HCT116 (cell line): ENCODE measurements at regions not wholly inside any gene's neighbourhood (a gene's known extent, or its start where the extent isn't known, plus 50 kb on each side); places are given as distances from the start of the nearest gene placed in this dataset.

Source experiments
- ATAC-seq: fragments of 200-7000 bp; cut with Tn5 transposase; 2 replicates; pipeline ENCODE4 v1.9.1; 2020; ENCODE audit warnings: mild to moderate bottlenecking, moderate library complexity
- BruUV-seq: library from RNA; stranded (reverse); fragments of 400-500 nt; replicated peaks from 2 replicates; lab custom pipeline; 2021; lab: Mats Ljungman, UMichigan
- CTCF ChIA-PET: fragments of 300-600 bp; sonication (Branson Sonifier 250); formaldehyde crosslinking; loops from one replicate; lab custom pipeline; 2021; ENCODE audit warnings: antibody characterized with exemption; lab: Charles Lee
- POLR2A ChIA-PET: fragments of 300-600, 350-600 bp; sonication (Branson Sonifier 250); formaldehyde crosslinking; loops from one replicate; lab custom pipeline; 2021; ENCODE audit warnings: antibody characterized with exemption; lab: Charles Lee
- RAD21 ChIA-PET, 2 experiments: fragments of 300-600 bp; sonication (Branson Sonifier 250); formaldehyde crosslinking; loops; one replicate each; lab custom pipeline; 2023; ENCODE audit warnings: low total read pairs in 2 of 2; ENCODE audit not compliant: uncharacterized antibody in 2 of 2, unreplicated experiment in 2 of 2, low non-redundant PET in 1 of 2; lab: Charles Lee
- DNase-seq: peaks from one replicate; pipeline ENCODE4 v3.0.0-alpha.2; 2010; ENCODE audit warnings: low read depth, low spot score
- H2AFZ ChIP-seq: fragments of 200-600 bp; shearing (Covaris generic), sonication (generic); 2 replicates; pipeline ENCODE4 v1.6.1; 2017; ENCODE audit warnings: low read depth, mixed run types, mixed read lengths, antibody characterized with exemption, low read length; ENCODE audit not compliant: poor library complexity, severe bottlenecking
- H3K27ac ChIP-seq: 2 replicates; pipeline ENCODE4 v1.5.1; 2012; ENCODE audit warnings: low read depth, low read length
- H3K27me3 ChIP-seq: fragments of 200-600 bp; sonication (generic); 2 replicates; pipeline ENCODE4 v1.6.1; 2016; ENCODE audit warnings: mixed run types, low read length, mixed read lengths; ENCODE audit not compliant: insufficient read depth
- H3K36me3 ChIP-seq, 2 experiments: fragments of 200-500 bp in 1 of 2; fragments of 200-600 bp in 1 of 2; sonication (Bioruptor generic) in 1 of 2; sonication (generic) in 1 of 2; 2 replicates each; pipeline versions ENCODE4 v1.5.1 to v1.6.1; 2014 to 2016; ENCODE audit warnings: low read length in 2 of 2, inconsistent platforms in 1 of 2, mixed read lengths in 1 of 2, mixed run types in 1 of 2; ENCODE audit not compliant: insufficient read depth in 2 of 2, control insufficient read depth in 1 of 2
- H3K4me1 ChIP-seq, 2 experiments: fragments of 200-600 bp in 1 of 2; sonication (generic) in 1 of 2; 2 replicates each; pipeline versions ENCODE4 v1.5.1 to v1.6.1; 2012 to 2017; ENCODE audit warnings: low read length in 2 of 2, inconsistent platforms in 1 of 2, mild to moderate bottlenecking in 1 of 2, mixed read lengths in 1 of 2, mixed run types in 1 of 2, moderate library complexity in 1 of 2; ENCODE audit not compliant: insufficient read depth in 2 of 2, control insufficient read depth in 1 of 2
- H3K4me2 ChIP-seq: fragments of 200-600 bp; sonication (generic); 2 replicates; pipeline ENCODE4 v1.6.1; 2017; ENCODE audit warnings: mixed run types, low read length, mixed read lengths
- H3K4me3 ChIP-seq, 2 experiments: fragments of 200-600 bp in 1 of 2; sonication (generic) in 1 of 2; replicated peaks in 1 of 2; 2 replicates each; pipeline ENCODE4 v1.5.1; 2011 to 2016; ENCODE audit warnings: low read length in 2 of 2, control low read depth in 1 of 2, low read depth in 1 of 2, mild to moderate bottlenecking in 1 of 2, mixed read lengths in 1 of 2, mixed run types in 1 of 2
- H3K79me2 ChIP-seq: fragments of 200-600 bp; sonication (generic); 2 replicates; pipeline ENCODE4 v1.6.1; 2017; ENCODE audit warnings: mild to moderate bottlenecking, mixed run types, low read length, moderate library complexity, mixed read lengths; ENCODE audit not compliant: insufficient read depth
- H3K9ac ChIP-seq: fragments of 200-600 bp; sonication (generic); 2 replicates; pipeline ENCODE4 v1.6.1; 2016; ENCODE audit warnings: low read length, mixed read lengths
- H3K9me2 ChIP-seq: fragments of 200-600 bp; sonication (generic), shearing (Covaris generic); 2 replicates; pipeline ENCODE4 v1.6.1; 2017; ENCODE audit warnings: mixed run types, mild to moderate bottlenecking, moderate library complexity; ENCODE audit not compliant: insufficient read depth
- H3K9me3 ChIP-seq, 2 experiments: fragments of 200-500 bp in 1 of 2; fragments of 200-600 bp in 1 of 2; sonication (Bioruptor generic) in 1 of 2; sonication (generic) in 1 of 2; 2 replicates each; pipeline ENCODE4 v1.6.1; 2014 to 2017; ENCODE audit warnings: low read length in 2 of 2, mixed read lengths in 2 of 2, inconsistent platforms in 1 of 2, low read depth in 1 of 2, mild to moderate bottlenecking in 1 of 2, mixed run types in 1 of 2, moderate library complexity in 1 of 2; ENCODE audit not compliant: control insufficient read depth in 1 of 2, insufficient read depth in 1 of 2
- H4K20me1 ChIP-seq: fragments of 200-600 bp; sonication (generic), shearing (Covaris generic); 2 replicates; pipeline ENCODE4 v1.6.1; 2017; ENCODE audit warnings: mixed run types, mild to moderate bottlenecking, moderate library complexity; ENCODE audit not compliant: insufficient read depth
- CBX3 ChIP-seq: IDR thresholded peaks from 2 replicates; pipeline ENCODE4 v1.6.1; 2012; ENCODE audit warnings: low read depth
- POLR2AphosphoS5 ChIP-seq: IDR thresholded peaks from 2 replicates; pipeline ENCODE4 v1.6.1; 2011; ENCODE audit warnings: mild to moderate bottlenecking, low read depth, low read length, moderate library complexity
- SRF ChIP-seq: IDR thresholded peaks from 2 replicates; pipeline ENCODE4 v1.6.1; 2012; ENCODE audit warnings: low read depth
- ZBTB33 ChIP-seq: IDR thresholded peaks from 2 replicates; pipeline ENCODE4 v1.6.1; 2011; ENCODE audit warnings: mild to moderate bottlenecking, low read length, moderate library complexity; ENCODE audit not compliant: insufficient replicate concordance; ENCODE audit errors: extremely low read depth
- intact Hi-C: fragments of 100-400 bp; cut with micrococcal nuclease; formaldehyde crosslinking; loops from 2 replicates; pipeline ENCODE4 v1.10.0; 2022
- TF ChIP-seq, protein P1 (sequence below): IDR thresholded peaks from 2 replicates; pipeline ENCODE4 v1.6.1; 2012
- TF ChIP-seq, protein P2 (sequence below): IDR thresholded peaks from 2 replicates; pipeline ENCODE4 v1.6.1; 2012

DNA sequence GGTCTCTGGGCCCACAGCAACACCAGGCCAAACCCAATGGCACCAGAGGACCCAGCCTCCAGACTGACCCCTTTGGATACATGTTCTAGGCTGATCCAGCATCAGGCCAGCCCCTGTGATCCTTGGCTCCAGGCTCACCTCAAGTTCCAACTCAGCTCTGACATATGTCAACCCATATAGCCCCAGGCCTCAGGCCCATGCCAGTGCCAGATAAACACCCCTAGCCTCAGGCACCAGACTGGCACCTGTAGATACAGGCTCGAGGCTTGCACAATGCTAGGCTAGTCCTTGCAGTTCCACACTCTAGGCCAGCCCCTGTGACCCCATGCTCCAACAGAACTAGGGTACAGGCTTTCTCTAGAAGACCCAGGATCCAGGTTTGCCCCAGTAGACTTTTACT is 287.5 kb downstream of the KCNC2 start:
- no peaks in the 10 kb centered on the region for H4K20me1 ChIP-seq
- no peaks in the 10 kb centered on the region for H3K36me3 ChIP-seq
- no TSS peak for BruUV-seq
- H3K9me3 ChIP-seq = no peaks in the 10 kb centered on the region
- no peaks in the 10 kb centered on the region for H3K79me2 ChIP-seq
- no peak overlapping the region for H3K4me3 ChIP-seq
- POLR2A ChIA-PET = no interaction called here
- no peak overlapping the region for H3K27ac ChIP-seq
- no peak overlapping the region for H3K4me2 ChIP-seq
- TF ChIP-seq POLR2AphosphoS5 (no peak), CBX3 (no peak)
- TF ChIP-seq, protein P1, sequence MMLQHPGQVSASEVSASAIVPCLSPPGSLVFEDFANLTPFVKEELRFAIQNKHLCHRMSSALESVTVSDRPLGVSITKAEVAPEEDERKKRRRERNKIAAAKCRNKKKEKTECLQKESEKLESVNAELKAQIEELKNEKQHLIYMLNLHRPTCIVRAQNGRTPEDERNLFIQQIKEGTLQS = no peak
- RAD21 ChIA-PET = no interaction called here
- no peak overlapping the region for H3K9ac ChIP-seq
- no peak overlapping the region for H2AFZ ChIP-seq
- ATAC-seq (no peak), DNase-seq (no peak)
- intact Hi-C loops = no loop called here
- no peaks in the 10 kb centered on the region for H3K27me3 ChIP-seq
- no peaks in the 10 kb centered on the region for H3K4me1 ChIP-seq
- CTCF ChIA-PET = no interaction called here
- H3K9me2 ChIP-seq = no peaks in the 10 kb centered on the region

DNA sequence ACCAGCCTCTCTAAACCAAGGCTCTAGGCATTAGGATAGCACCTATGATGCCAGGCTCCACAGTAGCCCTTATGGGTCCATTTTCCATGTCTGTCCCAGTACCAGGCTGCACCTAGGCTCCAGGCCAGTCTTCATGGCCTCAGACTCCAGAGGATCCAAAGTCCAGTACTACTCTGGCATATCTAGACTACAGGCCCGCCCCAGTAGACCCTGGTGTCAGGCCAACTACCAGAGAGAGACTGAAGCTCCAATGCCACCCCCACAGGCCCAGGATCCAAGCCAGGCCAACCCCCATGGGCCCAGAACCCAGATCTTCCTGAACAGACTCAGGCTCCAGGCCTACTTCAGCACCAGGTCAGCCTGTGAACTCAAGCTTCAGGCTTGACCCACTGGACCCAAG is 287.0 kb downstream of the KCNC2 start:
- intact Hi-C loops = no loop called here
- H3K27me3 ChIP-seq = no peaks in the 10 kb centered on the region
- TF ChIP-seq, protein P2, sequence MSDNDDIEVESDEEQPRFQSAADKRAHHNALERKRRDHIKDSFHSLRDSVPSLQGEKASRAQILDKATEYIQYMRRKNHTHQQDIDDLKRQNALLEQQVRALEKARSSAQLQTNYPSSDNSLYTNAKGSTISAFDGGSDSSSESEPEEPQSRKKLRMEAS = no peak
- TF ChIP-seq ZBTB33 = no peak
- TF ChIP-seq CBX3 = no peak
- TF ChIP-seq SRF = no peak
- TF ChIP-seq, all 23 proteins: peak for 0
- Histone ChIP-seq H3K4me1 (no peaks in the 10 kb centered on the region), H2AFZ (no peak overlapping the region), H3K4me2 (no peak overlapping the region), H3K9me3 (no peaks in the 10 kb centered on the region), H3K36me3 (no peaks in the 10 kb centered on the region), H3K9me2 (no peaks in the 10 kb centered on the region), H3K79me2 (no peaks in the 10 kb centered on the region), H3K27ac (no peak overlapping the region), H4K20me1 (no peaks in the 10 kb centered on the region), H3K4me3 (no peak overlapping the region), H3K9ac (no peak overlapping the region)
- no peak for DNase-seq
- ChIA-PET RAD21 (no interaction called here), POLR2A (no interaction called here), CTCF (no interaction called here)
- BruUV-seq = no TSS peak
- ATAC-seq = no peak
